KMS-11 (cell line): ENCODE measurements at regions not wholly inside any gene's neighbourhood (a gene's known extent, or its start where the extent isn't known, plus 50 kb on each side); places are given as distances from the start of the nearest gene placed in this dataset.

Experiments
- H2AFZ ChIP-seq: fragments of 200-600 bp; sonication (generic); 2 replicates; pipeline ENCODE4 v1.6.1; 2016; ENCODE audit warnings: antibody characterized with exemption, mixed run types, low read depth
- H3K27ac ChIP-seq: fragments of 200-600 bp; sonication (generic); 2 replicates; pipeline ENCODE4 v1.6.1; 2016; ENCODE audit warnings: mild to moderate bottlenecking, mixed run types
- H3K27me3 ChIP-seq: fragments of 200-600 bp; sonication (generic); 2 replicates; pipeline ENCODE4 v1.6.1; 2017; ENCODE audit warnings: mild to moderate bottlenecking, low read depth, mixed run types, moderate library complexity; ENCODE audit not compliant: insufficient read depth
- H3K36me3 ChIP-seq: fragments of 200-600 bp; sonication (generic); 2 replicates; pipeline ENCODE4 v1.6.1; 2017; ENCODE audit warnings: mild to moderate bottlenecking, mixed run types; ENCODE audit not compliant: insufficient read depth
- H3K4me1 ChIP-seq: fragments of 200-600 bp; sonication (generic); 2 replicates; pipeline ENCODE4 v1.6.1; 2016; ENCODE audit warnings: mild to moderate bottlenecking, low read depth, mixed run types; ENCODE audit not compliant: poor library complexity, severe bottlenecking
- H3K4me2 ChIP-seq: fragments of 200-600 bp; sonication (generic); 2 replicates; pipeline ENCODE4 v1.7.0; 2016; ENCODE audit warnings: mild to moderate bottlenecking, mixed run types
- H3K4me3 ChIP-seq: fragments of 200-600 bp; sonication (generic); IDR thresholded peaks from 2 replicates; pipeline ENCODE4 v1.6.1; 2017; ENCODE audit warnings: low read depth, low read length, mixed read lengths; ENCODE audit not compliant: insufficient read depth
- H3K79me2 ChIP-seq: fragments of 200-600 bp; sonication (generic); 2 replicates; pipeline ENCODE4 v1.6.1; 2016; ENCODE audit warnings: low read depth, mixed run types; ENCODE audit not compliant: insufficient read depth
- H3K9ac ChIP-seq: fragments of 200-600 bp; sonication (generic); 2 replicates; pipeline ENCODE4 v1.6.1; 2016; ENCODE audit warnings: mild to moderate bottlenecking, mixed run types
- H4K20me1 ChIP-seq: fragments of 200-600 bp; sonication (generic); 2 replicates; pipeline ENCODE4 v1.6.1; 2016; ENCODE audit warnings: mild to moderate bottlenecking, mixed run types; ENCODE audit not compliant: insufficient read depth
- CTCF ChIP-seq: fragments of 200-600 bp; sonication (generic); conservative IDR thresholded peaks from 2 replicates; pipeline ENCODE4 v1.6.1; 2017; ENCODE audit warnings: low read depth, mild to moderate bottlenecking, antibody characterized with exemption, low read length, moderate library complexity, mixed read lengths

- no peak overlapping the region for H3K4me3 ChIP-seq
- no peaks in the 10 kb centered on the region for H3K4me1 ChIP-seq
- no peak overlapping the region for H3K4me2 ChIP-seq
- H3K36me3 ChIP-seq, result no peaks in the 10 kb centered on the region
- H3K27ac ChIP-seq, result no peak overlapping the region
- no peak overlapping the region for H2AFZ ChIP-seq
- no peaks in the 10 kb centered on the region for H4K20me1 ChIP-seq
- TF ChIP-seq CTCF, result no peak
- no peaks in the 10 kb centered on the region for H3K79me2 ChIP-seq
- no peaks in the 10 kb centered on the region for H3K27me3 ChIP-seq
- no peak overlapping the region for H3K9ac ChIP-seq
These were observed 2203.8 kb downstream of the LRRC4C start for GRCh38 chr11:39255648-39256047.

- no peak for TF ChIP-seq CTCF
These were observed 2209.7 kb downstream of the LRRC4C start for GRCh38 chr11:39249566-39250365.

GRCh38 chr11:39247570-39248137, 2211.8 kb downstream of the LRRC4C start:
- Histone ChIP-seq H3K79me2 (no peaks in the 10 kb centered on the region), H3K4me3 (no peak overlapping the region), H3K9ac (no peak overlapping the region), H3K27me3 (no peaks in the 10 kb centered on the region), H3K36me3 (no peaks in the 10 kb centered on the region), H3K4me2 (no peak overlapping the region), H3K27ac (no peak overlapping the region), H4K20me1 (no peaks in the 10 kb centered on the region), H3K4me1 (no peaks in the 10 kb centered on the region), H2AFZ (no peak overlapping the region)
- TF ChIP-seq CTCF, result no peak

More at GRCh38 chr11:39249566-39250365, 2209.7 kb downstream of the LRRC4C start:
- no peak overlapping the region for H3K27ac ChIP-seq
- H3K4me1 ChIP-seq, result no peaks in the 10 kb centered on the region
- no peaks in the 10 kb centered on the region for H3K27me3 ChIP-seq
- H3K9ac ChIP-seq, result no peak overlapping the region
- no peak overlapping the region for H3K4me2 ChIP-seq
- H3K4me3 ChIP-seq, result no peak overlapping the region
- no peaks in the 10 kb centered on the region for H3K79me2 ChIP-seq
- H2AFZ ChIP-seq, result no peak overlapping the region
- no peaks in the 10 kb centered on the region for H3K36me3 ChIP-seq
- H4K20me1 ChIP-seq, result no peaks in the 10 kb centered on the region

- H3K9ac ChIP-seq, result no peak overlapping the region
- no peaks in the 10 kb centered on the region for H3K4me1 ChIP-seq
- no peaks in the 10 kb centered on the region for H3K36me3 ChIP-seq
- no peak for TF ChIP-seq CTCF
- H3K79me2 ChIP-seq, result no peaks in the 10 kb centered on the region
- no peaks in the 10 kb centered on the region for H4K20me1 ChIP-seq
- no peak overlapping the region for H3K4me2 ChIP-seq
- no peak overlapping the region for H3K27ac ChIP-seq
- H3K4me3 ChIP-seq, result no peak overlapping the region
- no peaks in the 10 kb centered on the region for H3K27me3 ChIP-seq
- H2AFZ ChIP-seq, result no peak overlapping the region
These were observed 2219.9 kb downstream of the LRRC4C start for GRCh38 chr11:39239553-39239952.
